ENCODE measurements at regions not wholly inside any gene's neighbourhood (a gene's known extent, or its start where the extent isn't known, plus 50 kb on each side); places are given as distances from the start of the nearest gene placed in this dataset.

- DNase-seq (ENCODE audit: low read depth in 4 of 4, low spot score in 3 of 4), result no peak
Observed at GRCh38 chr11:32200136-32200847, 109.4 kb downstream of the RCN1 start.

DNA sequence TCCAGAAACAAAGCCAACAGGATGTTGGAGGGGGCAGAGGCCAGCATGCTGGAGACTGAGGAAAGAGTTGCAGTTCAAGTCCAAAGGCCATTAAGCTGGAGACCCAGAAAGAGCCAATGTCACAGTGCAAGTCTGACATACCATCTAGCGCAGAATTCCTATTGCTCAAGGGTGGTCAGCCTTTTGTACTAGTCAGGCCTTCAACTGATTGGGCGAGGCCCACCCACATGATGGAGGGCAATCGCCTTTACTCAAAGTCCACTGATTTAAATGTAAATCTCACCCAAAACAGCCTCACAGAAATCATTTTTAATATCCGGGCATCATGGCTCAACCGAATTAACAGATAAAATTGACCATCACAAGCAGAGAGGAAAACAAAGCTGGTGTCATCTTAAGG is 113.9 kb downstream of the RCN1 start:
- no peak for DNase-seq (ENCODE audit: low read depth in 4 of 4, low spot score in 3 of 4)

DNA sequence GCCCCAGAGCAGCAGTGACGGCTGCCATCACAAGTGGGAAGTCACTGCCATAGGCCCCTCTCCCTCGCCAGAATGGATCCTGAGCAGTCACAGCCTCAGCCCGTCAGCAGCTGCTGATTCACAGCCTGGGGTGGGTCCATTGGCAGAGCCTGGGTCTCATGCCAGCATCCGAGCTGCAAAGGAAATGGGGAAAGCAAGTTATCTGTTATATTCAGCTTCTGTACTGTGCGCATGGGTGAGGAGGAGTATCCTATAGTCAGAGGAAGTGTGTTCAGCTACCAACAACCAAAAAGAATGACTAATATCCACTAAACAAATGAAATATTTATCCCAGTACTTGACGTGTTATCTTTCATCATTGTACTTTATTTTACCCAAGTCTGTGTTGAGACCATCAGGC is 119.7 kb downstream of the RCN1 start:
- DNase-seq (ENCODE audit: low read depth in 4 of 4, low spot score in 3 of 4), result no peak

GRCh38 chr11:32213223-32213622 is 122.3 kb downstream of the RCN1 start:
- DNase-seq (ENCODE audit: low read depth in 4 of 4, low spot score in 3 of 4), result no peak

DNA sequence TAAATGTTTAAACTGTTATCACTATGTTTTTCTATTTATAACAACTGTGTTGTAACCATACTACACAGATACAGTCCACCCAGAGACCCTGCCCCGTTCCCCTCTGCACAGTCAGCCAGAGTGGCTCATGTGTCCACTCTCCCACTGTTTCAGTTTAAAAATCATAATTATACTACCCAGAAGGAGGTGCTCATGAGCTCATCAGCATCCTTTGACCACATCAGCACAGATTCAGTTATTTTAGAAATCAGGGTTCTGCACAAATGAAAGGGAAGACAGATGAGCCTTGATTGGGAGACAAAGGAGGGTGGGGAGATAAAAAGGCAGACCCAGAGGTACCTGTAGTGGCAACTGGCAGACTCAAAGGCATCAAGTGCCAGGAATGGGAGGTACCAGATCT is 124.3 kb downstream of the RCN1 start:
- no peak for DNase-seq (ENCODE audit: low read depth in 4 of 4, low spot score in 3 of 4)

DNA sequence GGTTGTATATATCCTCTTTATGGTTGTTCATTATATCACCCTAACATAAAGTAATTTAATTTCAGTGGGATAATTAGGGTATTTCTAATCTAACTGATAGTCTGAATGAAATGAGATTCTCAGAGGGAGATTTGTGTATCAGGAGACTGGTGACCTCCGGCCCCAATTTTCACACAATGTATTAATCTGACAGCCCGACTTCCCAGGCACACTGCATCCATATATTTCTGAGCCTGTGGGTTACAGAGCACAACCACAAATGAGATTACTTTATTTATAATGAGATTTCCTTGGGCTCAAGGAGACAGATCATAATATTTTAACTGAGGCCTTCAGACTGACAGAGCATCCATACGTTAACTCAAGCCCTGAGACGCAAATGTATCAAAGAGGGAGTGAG is 125.9 kb downstream of the RCN1 start:
- DNase-seq (ENCODE audit: low read depth in 4 of 4, low spot score in 3 of 4), result no peak

GRCh38 chr11:32219320-32219719 is 128.4 kb downstream of the RCN1 start:
- DNase-seq (ENCODE audit: low read depth in 4 of 4, low spot score in 3 of 4), result no peak

- DNase-seq (ENCODE audit: low read depth in 4 of 4, low spot score in 3 of 4), result no peak
Observed at GRCh38 chr11:32221476-32222032, 130.7 kb downstream of the RCN1 start.

- no peak for DNase-seq (ENCODE audit: low read depth in 4 of 4, low spot score in 3 of 4)
Observed at GRCh38 chr11:32224580-32224979, 133.7 kb downstream of the RCN1 start.

- DNase-seq (ENCODE audit: low read depth in 4 of 4, low spot score in 3 of 4), result no peak
Observed at GRCh38 chr11:32225571-32226285, 134.9 kb downstream of the RCN1 start.

DNA sequence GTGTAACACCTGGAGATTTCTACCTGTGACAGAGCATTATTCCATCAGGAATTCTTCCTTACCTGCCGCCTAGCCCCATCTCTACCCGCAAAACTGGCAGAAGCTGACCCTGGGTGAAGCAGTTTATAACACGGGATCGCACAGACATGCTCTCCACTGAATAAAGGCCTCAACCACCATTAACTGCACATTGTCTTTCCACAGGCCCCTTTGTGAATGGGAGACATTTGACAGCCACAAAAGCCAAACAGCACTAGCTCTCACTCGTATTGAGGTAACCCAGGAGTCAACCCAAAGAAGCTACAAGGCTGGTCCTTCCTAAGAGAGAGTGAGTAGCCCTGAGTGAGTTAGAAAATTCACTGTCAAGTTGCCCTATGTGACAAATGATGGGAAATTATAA is 135.6 kb downstream of the RCN1 start:
- DNase-seq (ENCODE audit: low read depth in 4 of 4, low spot score in 3 of 4), result no peak

- DNase-seq (ENCODE audit: low read depth in 4 of 4, low spot score in 3 of 4), result no peak
Observed at GRCh38 chr11:32229576-32230240, 138.8 kb downstream of the RCN1 start.

GRCh38 chr11:32231909-32232493 is 141.1 kb downstream of the RCN1 start:
- no peak for DNase-seq (ENCODE audit: low read depth in 4 of 4, low spot score in 3 of 4)

DNA sequence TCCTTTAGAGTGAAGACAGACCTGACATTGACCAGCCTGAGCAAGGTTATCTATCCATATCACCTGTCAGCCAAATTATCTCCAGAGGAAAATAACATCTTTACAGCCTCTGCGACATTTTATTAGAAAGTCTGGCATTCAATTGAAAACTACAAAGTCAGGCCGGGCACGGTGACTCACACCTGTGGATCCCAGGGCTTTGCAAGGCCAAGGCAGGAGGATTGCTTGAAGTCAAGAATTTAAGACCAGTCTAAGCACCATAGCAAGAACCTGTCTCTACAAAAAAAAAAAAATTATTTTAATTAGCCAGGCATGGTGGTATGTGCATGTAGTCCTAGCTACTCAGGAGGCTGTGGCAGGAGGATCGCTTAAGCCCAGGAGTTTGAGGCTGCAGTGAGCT is 141.6 kb downstream of the RCN1 start:
- DNase-seq (ENCODE audit: low read depth in 4 of 4, low spot score in 3 of 4), result no peak

DNA sequence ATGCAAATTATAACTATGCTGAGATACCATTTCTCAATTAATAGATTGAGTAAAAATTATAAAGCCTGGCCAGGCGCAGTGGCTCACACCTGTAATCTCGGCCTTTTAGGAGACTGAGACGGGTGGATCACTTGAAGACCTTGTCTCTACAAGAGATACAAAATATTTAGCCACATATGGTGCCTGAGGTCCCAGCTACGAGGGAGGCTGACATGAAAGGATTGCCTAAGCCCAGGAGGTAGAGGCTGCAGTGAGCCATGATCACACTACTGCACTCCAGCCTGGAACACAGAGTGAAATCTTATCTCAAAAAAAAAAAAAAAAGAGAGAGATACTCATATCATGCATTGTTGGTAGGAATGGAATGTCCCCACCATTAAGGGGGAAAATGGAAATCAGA is 142.4 kb downstream of the RCN1 start:
- no peak for DNase-seq (ENCODE audit: low read depth in 4 of 4, low spot score in 3 of 4)

GRCh38 chr11:32233928-32234327 is 143.1 kb downstream of the RCN1 start:
- DNase-seq (ENCODE audit: low read depth in 4 of 4, low spot score in 3 of 4), result no peak

GRCh38 chr11:32244453-32244852 is 153.6 kb downstream of the RCN1 start:
- no peak for DNase-seq (ENCODE audit: low read depth in 4 of 4, low spot score in 3 of 4)

DNA sequence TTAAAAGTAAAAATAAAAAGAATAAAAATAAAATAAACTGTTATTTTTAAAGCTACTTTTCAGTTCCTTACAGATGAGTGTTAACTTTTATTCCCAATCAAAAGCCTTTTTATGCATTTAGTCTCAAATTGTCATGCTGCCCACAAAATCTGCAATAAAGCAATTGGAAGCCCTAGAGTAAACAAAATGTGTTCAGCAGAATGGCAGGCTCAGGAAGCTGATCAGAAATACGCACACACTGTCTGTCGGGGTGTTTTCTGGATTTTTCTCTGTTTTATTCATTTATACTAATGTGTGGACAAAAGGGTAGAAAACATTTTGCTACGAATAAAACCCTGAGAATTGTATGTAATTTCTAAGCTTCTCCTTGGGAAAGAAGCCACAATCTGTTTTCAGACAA is 162.8 kb downstream of the RCN1 start:
- no peak for DNase-seq (ENCODE audit: low read depth in 4 of 4, low spot score in 3 of 4)

DNA sequence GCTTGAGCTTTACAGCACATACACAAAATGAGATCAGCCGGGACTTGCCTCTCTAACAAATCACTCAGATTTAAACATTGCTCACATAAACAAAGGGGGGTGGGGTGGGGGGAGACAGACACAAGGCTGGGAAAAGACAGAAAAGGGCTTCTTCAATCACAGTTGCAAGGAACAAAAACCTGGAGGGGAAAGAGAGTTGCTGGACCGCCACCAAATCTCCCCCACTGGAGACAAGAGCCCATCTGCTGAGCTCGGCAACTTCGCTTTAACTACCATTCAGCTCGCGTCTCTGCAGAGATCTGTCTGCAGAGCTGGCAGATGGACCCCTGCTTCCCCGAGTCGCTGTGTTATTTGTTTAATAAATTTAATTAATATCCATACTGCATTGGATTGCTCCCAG is 165.0 kb downstream of the RCN1 start:
- DNase-seq (ENCODE audit: low read depth in 4 of 4, low spot score in 3 of 4), result peak in 3 of 4 donors; percentile 39 to 54 (median 54)

- DNase-seq (ENCODE audit: low read depth in 4 of 4, low spot score in 3 of 4), result no peak
Observed at GRCh38 chr11:32256466-32256865, 165.6 kb downstream of the RCN1 start.

DNA sequence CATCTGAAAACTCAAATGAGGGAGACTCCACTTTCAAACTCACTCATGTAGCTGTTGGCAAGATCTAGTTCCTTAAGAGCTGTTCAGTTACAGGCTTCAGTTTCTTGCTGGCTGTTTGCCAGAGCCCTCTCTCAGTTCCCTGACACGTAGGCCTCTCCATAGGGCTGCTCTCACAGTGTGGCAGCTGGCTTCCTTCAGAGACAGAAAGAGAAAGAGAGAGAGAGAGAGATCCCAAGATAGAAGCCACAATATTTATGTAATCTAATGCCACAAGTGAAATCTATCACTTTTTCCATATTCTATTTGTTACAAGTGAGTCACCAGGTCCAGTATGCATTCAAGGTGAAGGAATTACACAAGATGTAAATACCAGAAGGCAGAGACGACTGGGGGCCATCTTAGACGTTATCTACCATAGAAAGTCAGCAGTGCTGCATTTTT is 168.8 kb downstream of the RCN1 start:
- DNase-seq (ENCODE audit: low read depth in 4 of 4, low spot score in 3 of 4), result peak in 2 of 4 donors; percentile 32 to 61
